ENCODE measurements at regions not wholly inside any gene's neighbourhood (a gene's known extent, or its start where the extent isn't known, plus 50 kb on each side); places are given as distances from the start of the nearest gene placed in this dataset.
"Not testable (repeated sequence)": the region's sequence is repeated elsewhere in the genome, so short reads cannot be mapped to it uniquely, and the experiment has no call there.

- no peak for DNase-seq
These were observed 814.2 kb upstream of the PABPC4L start for GRCh38 chr4:135015771-135016170.

DNA sequence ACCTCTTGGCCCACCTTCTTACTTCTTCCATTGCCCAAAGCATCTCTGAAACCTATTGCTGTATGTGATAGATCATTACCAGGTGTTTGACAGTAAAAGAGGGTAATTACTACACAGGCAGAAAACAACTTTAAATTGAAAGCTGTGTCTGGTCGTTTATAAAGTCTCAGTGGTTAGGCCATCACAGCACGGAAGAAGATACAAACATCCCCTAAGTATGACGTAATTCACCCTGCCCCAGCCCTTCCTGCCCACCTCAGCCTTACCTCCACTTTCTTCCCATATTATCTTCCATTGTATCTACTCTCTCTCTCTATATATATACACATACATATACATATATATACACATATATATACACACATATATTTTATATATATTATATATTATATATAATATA lies 805.8 kb upstream of the PABPC4L start:
- no peak for DNase-seq

GRCh38 chr4:134999169-134999568 lies 797.6 kb upstream of the PABPC4L start:
- no peak for DNase-seq

- no peak for DNase-seq
These were observed 760.4 kb upstream of the PABPC4L start for GRCh38 chr4:134961963-134962362.

DNA sequence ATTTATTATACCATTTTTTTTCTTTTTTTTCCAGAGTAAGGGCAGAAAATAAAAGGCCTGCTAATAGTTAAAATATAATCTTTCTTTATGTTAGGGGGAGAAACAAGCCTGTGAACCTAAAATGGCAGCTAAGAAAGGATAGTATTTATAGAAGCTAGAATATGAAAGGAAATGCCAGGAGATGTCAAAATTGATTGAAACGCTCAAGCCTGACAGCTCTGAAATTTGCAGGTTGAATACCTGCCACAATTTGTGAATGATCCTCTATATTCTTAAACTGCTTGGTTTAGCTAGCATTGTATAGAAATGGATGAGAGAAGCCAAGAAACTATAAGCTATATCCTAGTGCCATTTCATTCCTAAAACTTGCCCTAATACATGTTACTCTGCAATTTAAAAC lies 757.3 kb upstream of the PABPC4L start:
- no peak for DNase-seq

DNA sequence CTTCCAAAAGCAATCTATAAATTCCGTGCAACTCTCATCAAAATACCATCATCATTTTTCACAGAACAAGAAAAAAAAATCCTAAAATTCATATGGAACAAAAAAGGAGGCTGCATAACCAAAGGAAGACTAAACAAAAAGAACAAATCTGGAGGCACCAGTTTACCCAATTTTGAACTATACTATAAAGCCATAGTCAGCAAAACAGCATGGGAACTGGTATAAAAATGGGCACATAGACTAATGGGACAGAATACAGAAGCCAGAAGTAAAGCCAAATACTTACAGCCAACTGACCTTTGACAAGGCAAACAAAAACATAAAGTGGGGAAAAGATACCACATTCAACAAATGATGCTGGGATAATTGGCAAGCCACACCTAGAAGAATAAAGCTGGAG lies 753.5 kb upstream of the PABPC4L start:
- no peak for DNase-seq

GRCh38 chr4:134952775-134953174 lies 751.2 kb upstream of the PABPC4L start:
- DNase-seq, result no peak

DNA sequence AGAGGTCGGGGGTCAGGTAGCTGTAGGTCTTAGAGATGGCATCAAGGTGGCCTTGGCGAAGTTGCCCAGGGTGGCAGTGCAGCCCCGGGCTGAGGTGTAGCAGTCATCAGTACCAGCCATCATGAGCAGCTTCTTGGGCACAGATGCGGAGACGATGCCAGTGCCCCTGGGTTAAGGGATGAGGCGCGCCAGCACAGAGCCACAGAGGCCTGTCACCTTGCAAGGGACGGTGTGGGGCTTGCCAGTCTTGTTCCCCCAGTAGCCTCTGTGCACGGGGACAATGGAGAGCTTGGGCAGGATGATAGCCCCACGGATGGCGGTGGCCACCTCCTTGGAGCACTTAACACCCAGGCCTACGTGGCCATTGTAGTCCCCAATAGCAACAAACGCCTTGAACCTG lies 750.7 kb upstream of the PABPC4L start:
- DNase-seq, result no peak

- DNase-seq, result no peak
These were observed 746.6 kb upstream of the PABPC4L start for GRCh38 chr4:134948110-134948642.

GRCh38 chr4:134944115-134944514 lies 742.5 kb upstream of the PABPC4L start:
- DNase-seq, result no peak

DNA sequence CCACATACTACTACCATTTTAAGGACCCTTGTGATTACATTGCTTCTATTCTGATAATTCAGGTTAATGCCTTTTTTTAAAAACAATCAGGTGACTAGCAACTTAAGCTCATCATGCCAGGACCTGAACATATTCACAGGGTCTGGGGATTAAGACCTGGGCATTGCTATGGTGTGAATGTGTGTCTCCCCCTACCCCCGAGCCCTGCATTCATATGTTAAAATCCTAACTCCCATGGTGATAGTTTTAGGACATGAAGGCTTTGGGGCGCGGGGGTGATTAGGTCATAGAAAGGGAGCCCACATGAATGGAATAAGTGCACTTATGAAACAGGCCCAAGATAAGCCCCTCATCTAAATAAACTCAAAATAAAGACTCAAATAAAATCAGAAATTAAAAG lies 734.4 kb upstream of the PABPC4L start:
- no peak for DNase-seq

DNA sequence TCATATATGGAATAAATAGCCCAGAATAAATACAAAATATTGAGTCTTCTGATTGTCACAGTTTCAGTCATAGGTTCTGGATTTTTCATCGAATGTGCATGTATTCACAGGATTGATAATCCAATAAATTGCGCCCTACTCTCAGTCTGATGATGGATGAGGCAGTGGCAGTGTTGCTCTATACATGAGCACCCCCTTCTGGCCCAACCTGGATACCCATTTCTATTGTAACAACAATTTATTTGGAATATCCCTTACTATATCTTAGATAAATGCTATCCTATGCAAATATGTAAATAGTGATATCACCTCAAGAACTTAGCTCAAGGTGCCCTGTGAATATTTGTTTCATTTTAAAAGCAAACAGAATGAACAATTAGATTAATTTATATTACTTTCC lies 733.7 kb upstream of the PABPC4L start:
- peak; percentile 63 for DNase-seq

GRCh38 chr4:134934036-134934808 lies 732.6 kb upstream of the PABPC4L start:
- DNase-seq, result no peak

GRCh38 chr4:134915355-134915754 lies 713.8 kb upstream of the PABPC4L start:
- DNase-seq, result no peak

DNA sequence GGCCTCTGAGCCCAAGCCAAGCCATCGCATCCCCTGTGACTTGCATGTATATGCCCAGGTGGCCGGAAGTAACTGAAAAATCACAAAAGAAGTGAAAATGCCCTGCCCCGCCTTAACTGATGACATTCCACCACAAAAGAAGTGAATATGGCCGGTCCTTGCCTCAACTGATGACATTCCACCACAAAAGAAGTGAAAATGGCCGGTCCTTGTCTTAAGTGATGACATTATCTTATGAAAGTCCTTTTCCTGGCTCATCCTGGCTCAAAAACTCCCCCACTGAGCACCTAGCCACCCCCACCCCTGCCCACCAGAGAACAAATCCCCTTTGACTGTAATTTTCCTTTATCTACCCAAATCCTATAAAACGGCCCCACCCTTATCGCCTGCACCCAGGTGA lies 712.7 kb upstream of the PABPC4L start:
- not testable (repeated sequence) for DNase-seq

GRCh38 chr4:134911941-134912340 lies 710.4 kb upstream of the PABPC4L start:
- no peak for DNase-seq

- DNase-seq, result peak; percentile 29
These were observed 704.9 kb upstream of the PABPC4L start for GRCh38 chr4:134906404-134907023.

- no peak for DNase-seq
These were observed 703.5 kb upstream of the PABPC4L start for GRCh38 chr4:134905061-134905460.

GRCh38 chr4:134888156-134888555 lies 686.6 kb upstream of the PABPC4L start:
- peak; percentile 69 for DNase-seq

- DNase-seq, result no peak
These were observed 683.8 kb upstream of the PABPC4L start for GRCh38 chr4:134885436-134885835.

DNA sequence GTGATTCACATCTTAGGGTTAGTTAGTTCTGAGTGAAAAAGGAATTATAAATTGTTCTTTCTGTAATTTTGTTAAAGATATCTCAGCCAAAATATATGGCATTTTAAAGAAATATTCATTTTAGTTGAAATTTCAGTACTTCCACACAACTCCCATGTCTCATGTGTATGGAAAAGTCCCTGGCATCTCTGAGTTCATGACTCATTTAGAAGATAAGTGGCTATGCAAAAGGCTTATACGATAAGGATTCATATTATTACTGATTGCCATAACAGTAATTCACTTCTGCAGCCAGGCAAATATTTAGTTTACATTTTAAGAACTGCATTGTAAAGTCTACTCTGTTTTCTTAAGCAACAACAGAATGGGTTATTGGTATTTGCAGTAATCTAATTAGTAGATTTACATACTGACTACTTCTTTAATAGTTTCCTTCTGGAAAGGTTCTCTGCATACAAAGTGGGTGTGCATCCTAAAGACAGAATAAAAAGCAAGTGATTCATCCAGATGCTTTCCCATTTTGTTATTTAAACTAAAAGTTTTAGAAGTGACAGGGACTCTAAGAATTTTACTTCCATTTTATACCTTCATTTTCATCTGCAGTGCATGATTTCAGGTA lies 682.4 kb upstream of the PABPC4L start:
- DNase-seq, result no peak

- no peak for DNase-seq
These were observed 677.4 kb upstream of the PABPC4L start for GRCh38 chr4:134879019-134879418.

- no peak for DNase-seq
These were observed 665.4 kb upstream of the PABPC4L start for GRCh38 chr4:134867027-134867426.

DNA sequence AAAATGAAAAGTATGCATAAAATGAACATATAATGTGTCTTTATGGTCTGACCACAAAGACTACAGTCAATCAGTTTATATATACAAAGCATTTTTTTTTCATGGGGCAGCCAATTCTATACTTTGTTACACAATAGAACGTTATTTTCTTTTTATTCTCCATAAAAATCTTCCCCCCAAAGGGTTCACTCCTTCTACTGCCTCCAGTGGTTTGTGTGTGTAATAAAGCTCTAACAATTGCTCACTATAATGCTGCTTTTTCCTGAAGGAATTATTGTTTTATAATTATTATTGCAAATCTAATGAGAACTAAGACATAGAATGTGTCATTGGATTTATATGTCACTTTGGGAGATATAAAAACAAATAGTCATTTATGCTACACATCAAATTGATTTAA lies 664.1 kb upstream of the PABPC4L start:
- DNase-seq, result no peak
